Thyroid gland (tissue), 4 donors: ENCODE measurements at regions not wholly inside any gene's neighbourhood (a gene's known extent, or its start where the extent isn't known, plus 50 kb on each side); places are given as distances from the start of the nearest gene placed in this dataset.

Experiments used
- POLR2A ChIP-seq, 2 donors: fragments of 450-650 bp; IDR thresholded peaks; one replicate each; pipeline ENCODE4 v1.6.1; 2017; ENCODE audit warnings: antibody characterized with exemption in 2 of 2, mild to moderate bottlenecking in 2 of 2, moderate library complexity in 1 of 2
- TF ChIP-seq, protein P1 (sequence below), 6 experiments: fragments of 200-600 bp in 3 of 6; fragments of 450-650 bp in 3 of 6; sonication (generic) in 3 of 6; IDR thresholded peaks; one replicate each; pipeline ENCODE4 v1.5.1; 2016 to 2019; ENCODE audit warnings: antibody characterized with exemption in 6 of 6, mild to moderate bottlenecking in 2 of 6, inconsistent platforms in 1 of 6, moderate library complexity in 1 of 6

DNA sequence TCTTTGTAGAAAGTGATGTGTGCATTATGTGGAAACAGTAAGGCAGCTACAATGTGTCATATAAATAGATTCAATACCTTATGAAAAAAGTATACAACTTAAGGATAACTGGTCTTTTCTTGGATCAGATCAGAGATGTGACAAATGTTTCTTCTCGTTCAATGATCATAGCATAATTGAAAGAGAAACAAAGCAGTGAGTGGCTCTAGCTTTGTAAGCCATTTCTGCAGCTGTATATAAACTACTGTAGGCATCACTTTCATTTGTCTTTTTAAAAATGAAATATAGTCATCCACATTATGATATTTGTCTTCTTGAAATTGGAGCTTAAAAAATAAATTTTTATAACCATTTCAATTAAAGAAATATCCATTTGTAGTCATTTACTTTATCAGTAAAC is 63.8 kb upstream of the LMO3 start:
- no peak for TF ChIP-seq POLR2A (IDR thresholded peaks at IDR 0.05)
- TF ChIP-seq, protein P1, sequence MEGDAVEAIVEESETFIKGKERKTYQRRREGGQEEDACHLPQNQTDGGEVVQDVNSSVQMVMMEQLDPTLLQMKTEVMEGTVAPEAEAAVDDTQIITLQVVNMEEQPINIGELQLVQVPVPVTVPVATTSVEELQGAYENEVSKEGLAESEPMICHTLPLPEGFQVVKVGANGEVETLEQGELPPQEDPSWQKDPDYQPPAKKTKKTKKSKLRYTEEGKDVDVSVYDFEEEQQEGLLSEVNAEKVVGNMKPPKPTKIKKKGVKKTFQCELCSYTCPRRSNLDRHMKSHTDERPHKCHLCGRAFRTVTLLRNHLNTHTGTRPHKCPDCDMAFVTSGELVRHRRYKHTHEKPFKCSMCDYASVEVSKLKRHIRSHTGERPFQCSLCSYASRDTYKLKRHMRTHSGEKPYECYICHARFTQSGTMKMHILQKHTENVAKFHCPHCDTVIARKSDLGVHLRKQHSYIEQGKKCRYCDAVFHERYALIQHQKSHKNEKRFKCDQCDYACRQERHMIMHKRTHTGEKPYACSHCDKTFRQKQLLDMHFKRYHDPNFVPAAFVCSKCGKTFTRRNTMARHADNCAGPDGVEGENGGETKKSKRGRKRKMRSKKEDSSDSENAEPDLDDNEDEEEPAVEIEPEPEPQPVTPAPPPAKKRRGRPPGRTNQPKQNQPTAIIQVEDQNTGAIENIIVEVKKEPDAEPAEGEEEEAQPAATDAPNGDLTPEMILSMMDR (IDR thresholded peaks at IDR 0.05), result no peak
